NCI-H1436 (cell line): ENCODE measurements at regions not wholly inside any gene's neighbourhood (a gene's known extent, or its start where the extent isn't known, plus 50 kb on each side); places are given as distances from the start of the nearest gene placed in this dataset.

Experiments used
- DNase-seq: peaks from one replicate; lab custom pipeline; 2025; lab: John Stamatoyannopoulos, UW

GRCh38 chr17:52389632-52390031 is 231.1 kb upstream of the CA10 start:
- DNase-seq: no peak

GRCh38 chr17:52388941-52389340 is 230.4 kb upstream of the CA10 start:
- no peak for DNase-seq

GRCh38 chr17:52384695-52385094 is 226.2 kb upstream of the CA10 start:
- no peak for DNase-seq

- peak; percentile 75 for DNase-seq
Measured at GRCh38 chr17:52383493-52384100, 225.1 kb upstream of the CA10 start.

- DNase-seq: no peak
Measured at GRCh38 chr17:52378860-52379259, 220.3 kb upstream of the CA10 start.

GRCh38 chr17:52376137-52376536 is 217.6 kb upstream of the CA10 start:
- no peak for DNase-seq

- no peak for DNase-seq
Measured at GRCh38 chr17:52368886-52369285, 210.4 kb upstream of the CA10 start.

DNA sequence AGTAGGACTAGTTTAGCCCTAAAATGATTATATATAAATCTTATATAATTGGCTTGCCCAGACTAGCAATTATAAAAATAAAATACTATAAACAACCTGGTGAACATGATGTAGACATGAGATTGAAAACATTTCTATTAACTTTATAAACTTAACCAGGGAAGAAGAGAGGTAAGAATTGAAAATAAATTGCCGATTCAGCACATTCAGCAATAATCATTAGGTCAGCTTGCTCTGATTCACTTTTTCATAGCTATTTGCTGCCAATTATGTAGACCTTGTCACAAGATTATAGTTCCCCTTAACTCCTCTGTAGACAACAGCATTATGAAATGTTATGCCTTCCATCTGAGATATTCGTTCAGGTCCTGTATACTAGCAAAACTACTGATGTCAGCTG is 199.3 kb upstream of the CA10 start:
- DNase-seq: no peak

- DNase-seq: no peak
Measured at GRCh38 chr17:52336796-52337195, 178.3 kb upstream of the CA10 start.

DNA sequence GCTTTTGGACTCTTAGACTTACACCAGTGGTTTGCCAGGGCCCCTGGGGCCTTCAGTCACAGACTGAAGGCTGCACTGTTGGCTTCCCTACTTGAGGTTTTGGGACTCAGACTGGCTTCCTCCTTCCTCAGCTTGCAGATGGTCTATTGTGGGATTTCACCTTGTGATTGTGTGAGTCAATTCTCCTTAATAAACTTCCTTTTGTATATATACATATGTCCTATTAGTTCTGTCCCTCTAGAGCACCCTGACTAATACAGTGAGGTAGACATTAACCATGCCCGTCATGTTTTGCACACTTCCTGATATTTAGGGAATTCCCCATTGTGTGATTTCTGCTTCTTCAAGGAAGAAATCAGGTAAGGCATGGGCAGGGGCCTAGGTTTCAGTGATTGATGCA is 147.8 kb upstream of the CA10 start:
- DNase-seq: no peak

DNA sequence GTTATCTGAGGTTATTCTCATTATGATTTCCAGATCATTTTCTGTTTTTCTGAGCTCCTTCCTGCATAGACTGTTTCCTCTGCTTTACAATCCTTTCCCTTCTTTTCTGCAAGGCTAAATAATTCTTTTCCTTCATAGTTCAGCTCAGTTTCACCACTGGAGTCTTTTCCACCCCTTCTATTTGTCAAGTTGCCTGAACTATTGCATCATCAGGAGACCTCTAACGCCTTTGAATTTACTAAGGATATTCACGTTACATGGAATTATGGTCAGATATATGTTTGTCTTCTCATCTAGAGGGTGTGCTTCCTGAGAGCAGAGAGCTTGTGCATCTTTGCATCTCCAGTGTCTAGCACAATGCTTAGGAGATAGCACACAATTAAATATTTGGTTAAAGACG is 140.4 kb upstream of the CA10 start:
- no peak for DNase-seq

DNA sequence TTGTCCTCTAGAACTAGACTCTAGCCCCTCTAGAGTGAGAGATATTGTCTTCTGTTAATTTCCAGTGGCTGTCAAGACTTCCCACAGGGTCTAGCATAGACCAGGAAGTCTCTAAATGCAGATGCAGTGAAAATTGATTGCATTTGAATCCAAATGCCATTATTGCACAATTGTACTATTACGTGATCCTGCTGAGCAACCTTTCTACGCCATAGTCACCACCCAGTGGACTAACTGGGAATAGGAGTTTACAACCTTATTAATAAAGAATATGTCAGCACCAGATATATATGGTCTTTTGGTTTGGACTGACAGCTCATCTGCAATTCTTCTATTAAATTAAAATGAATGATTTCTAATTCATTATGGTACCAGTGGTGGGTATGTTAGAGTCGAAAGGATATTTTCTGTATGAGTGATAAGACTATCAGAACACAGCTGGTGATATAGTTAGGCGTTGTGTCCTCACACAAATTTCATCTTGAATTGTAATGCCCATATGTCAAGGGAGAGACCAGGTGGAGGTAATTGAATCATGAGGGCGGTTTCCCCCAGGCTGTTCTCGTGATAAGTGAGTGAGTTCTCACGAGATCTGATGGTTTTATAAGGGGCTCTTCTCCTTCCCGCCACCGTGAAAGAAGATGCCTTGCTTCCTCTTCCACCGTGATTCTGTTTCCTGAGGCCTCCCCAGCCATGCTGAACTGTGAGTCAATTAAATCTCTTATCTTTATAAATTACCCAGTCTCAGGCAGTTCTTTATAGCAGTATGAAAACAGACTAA is 138.9 kb upstream of the CA10 start:
- DNase-seq: peak; percentile 22

- no peak for DNase-seq
Measured at GRCh38 chr17:52294301-52294700, 135.8 kb upstream of the CA10 start.

DNA sequence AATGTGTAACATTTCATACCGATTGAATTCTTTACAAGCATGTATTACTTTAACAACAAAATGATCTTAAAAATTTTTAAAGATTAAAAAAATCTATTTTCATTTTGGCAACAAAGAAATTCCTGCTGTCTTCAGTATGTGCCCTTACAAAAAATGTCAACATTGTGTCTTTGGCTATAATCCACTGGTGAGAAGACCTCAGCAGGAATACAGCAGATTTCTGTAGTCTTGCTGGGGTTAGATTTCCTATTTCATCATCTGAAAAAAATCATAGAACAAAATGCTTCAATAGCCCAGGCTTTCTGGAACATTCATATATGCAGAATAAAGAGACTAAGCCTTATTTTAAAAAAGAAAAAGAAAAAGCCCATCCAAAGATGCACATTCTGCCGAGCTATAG is 129.1 kb upstream of the CA10 start:
- DNase-seq: no peak

DNA sequence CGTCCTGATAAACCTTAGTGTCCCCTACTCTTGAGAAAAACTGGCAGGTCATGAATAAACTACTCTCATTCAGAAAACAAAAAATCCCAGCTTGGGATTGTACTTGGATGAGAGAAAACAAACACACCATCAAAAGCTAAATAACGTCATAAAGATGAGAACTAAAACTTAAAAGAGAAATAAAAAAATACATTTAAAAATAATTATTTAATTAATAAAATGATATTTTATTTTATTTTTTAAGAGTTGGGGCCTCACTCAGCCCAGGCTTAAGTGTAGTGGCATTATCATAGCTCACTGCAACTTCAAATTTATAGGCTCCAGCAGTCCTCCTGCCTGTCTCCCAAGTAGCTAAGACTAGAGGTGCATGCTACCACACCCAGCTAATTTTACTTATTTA is 125.4 kb upstream of the CA10 start:
- DNase-seq: no peak

- DNase-seq: no peak
Measured at GRCh38 chr17:52276381-52277008, 118.0 kb upstream of the CA10 start.

- DNase-seq: no peak
Measured at GRCh38 chr17:52271781-52272180, 113.3 kb upstream of the CA10 start.

- DNase-seq: no peak
Measured at GRCh38 chr17:52255347-52255746, 96.8 kb upstream of the CA10 start.

GRCh38 chr17:52244689-52245088 is 86.2 kb upstream of the CA10 start:
- DNase-seq: no peak

DNA sequence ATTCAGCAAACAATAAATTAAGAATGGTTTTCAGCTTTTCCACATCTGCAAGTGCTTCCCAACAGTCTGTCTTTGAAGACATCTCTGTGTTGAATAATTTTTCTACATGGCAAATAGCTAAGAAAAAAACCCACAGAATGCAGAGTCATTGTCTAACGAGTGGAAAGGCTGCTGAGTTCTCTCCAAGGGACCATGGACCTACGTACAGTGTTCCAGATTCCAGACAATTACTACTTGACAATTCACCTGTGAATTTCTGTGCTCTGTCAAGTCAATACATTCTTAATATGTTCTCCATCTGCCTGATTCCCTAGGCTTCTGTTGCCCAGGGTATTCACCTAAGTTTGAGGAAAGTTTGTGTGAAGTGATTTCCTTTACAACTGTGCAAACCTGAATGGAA is 83.8 kb upstream of the CA10 start:
- no peak for DNase-seq

GRCh38 chr17:52237151-52237550 is 78.6 kb upstream of the CA10 start:
- DNase-seq: no peak

DNA sequence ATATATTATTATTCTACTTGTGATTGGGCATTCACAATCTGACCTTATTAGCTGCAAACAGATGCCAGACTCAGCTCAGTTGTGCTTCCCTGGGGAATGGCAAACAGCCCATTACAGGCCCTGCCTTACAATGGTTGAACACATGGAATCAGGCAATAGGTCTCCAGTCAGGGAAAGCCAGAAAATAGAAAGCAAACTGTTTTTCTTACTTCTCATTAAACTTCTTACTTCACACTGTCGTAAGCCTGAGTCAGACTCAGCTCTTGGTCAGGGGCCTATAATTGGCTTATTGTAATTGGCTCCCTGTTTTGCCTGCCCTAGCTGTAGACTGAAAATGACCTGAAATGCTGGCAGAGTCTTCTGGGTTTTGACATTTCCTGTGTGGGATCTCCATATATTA is 77.0 kb upstream of the CA10 start:
- DNase-seq: no peak

DNA sequence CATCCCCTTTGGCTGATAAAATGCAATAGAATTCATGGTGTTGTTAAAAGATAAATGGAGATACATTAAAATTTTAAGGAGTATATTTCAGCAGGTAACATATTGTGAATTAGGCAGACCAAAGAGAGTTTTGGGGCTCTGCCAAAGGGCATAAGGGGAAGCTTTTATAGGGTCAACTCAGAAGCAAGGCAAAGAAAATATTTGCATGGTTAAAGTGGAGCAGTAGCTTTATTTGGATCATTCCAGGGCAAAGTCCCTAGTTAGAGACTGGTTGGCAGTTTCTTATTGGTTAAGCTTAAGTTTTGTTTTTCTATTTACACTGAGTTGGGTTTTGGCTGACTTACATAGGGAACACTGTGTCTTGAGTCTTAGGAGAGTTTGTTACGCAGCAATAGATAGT is 75.1 kb upstream of the CA10 start:
- DNase-seq: no peak

DNA sequence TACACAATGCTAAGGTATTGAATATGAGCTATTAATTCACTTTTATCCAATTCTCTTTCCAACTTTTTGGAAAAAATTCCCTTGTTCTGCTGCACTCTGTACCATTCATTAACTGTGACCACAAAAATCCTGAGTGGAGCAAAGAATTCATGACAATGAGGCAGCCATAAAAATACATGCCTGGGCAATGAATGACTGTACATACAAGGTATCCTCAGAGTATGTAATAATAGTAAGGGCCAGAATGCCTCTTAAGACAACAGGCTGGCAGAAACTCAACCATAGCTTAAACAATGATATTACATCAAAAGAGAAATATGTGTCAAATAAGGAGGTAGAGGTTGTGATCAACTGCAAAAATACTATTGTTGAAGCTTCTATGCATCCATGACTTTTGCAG is 74.7 kb upstream of the CA10 start:
- DNase-seq: no peak
